GM12878 (cell line): ENCODE measurements at regions not wholly inside any gene's neighbourhood (a gene's known extent, or its start where the extent isn't known, plus 50 kb on each side); places are given as distances from the start of the nearest gene placed in this dataset.

ENCODE experiments used
- ATAC-seq: fragments of 200-7000 bp; cut with Tn5 transposase; 3 replicates; pipeline ENCODE4 v1.9.1; 2020; ENCODE audit warnings: mild to moderate bottlenecking, moderate library complexity
- BruUV-seq: library from RNA; stranded (reverse); fragments of 400-500 nt; replicated peaks from 2 replicates; lab custom pipeline; 2021; lab: Mats Ljungman, UMichigan
- CTCF ChIA-PET: fragments of 300-600 bp; sonication (Branson Sonifier 250); formaldehyde crosslinking; extraction: SDS; loops from one replicate; lab custom pipeline; 2021; ENCODE audit warnings: inconsistent platforms; lab: Yijun Ruan, JAX
- POLR2A ChIA-PET: fragments of 350-600 bp; formaldehyde crosslinking; extraction: SDS; loops from one replicate; lab custom pipeline; 2021; ENCODE audit warnings: inconsistent platforms; lab: Charles Lee
- RAD21 ChIA-PET: fragments of 300-600 bp; sonication (Branson Sonifier 250); formaldehyde crosslinking; loops from one replicate; lab custom pipeline; 2023; ENCODE audit warnings: antibody characterized with exemption; ENCODE audit not compliant: unreplicated experiment; lab: Charles Lee
- SMC1A ChIA-PET: fragments of 300-600 bp; sonication (Branson Sonifier 250); formaldehyde crosslinking; loops from one replicate; lab custom pipeline; 2023; ENCODE audit not compliant: unreplicated experiment, uncharacterized antibody; lab: Charles Lee
- DNase-seq: peaks from one replicate; pipeline ENCODE4 v3.0.0-alpha.2; 2011; ENCODE audit warnings: low read depth, low spot score
- FAIRE-seq: peaks from 3 replicates; lab custom pipeline; 2011; peaks lifted over from hg19 to GRCh38; lab: Jason Lieb, UNC
- H2AFZ ChIP-seq: 2 replicates; pipeline ENCODE4 v1.6.0; 2011; ENCODE audit warnings: low read depth, low read length, control low read depth; ENCODE audit not compliant: control insufficient read depth
- H3K27ac ChIP-seq: 2 replicates; pipeline ENCODE4 v1.5.1; 2011; ENCODE audit warnings: control low read depth; ENCODE audit not compliant: control insufficient read depth, insufficient read depth
- H3K27me3 ChIP-seq, 2 experiments: replicated peaks in 1 of 2; 2 replicates each; pipeline versions ENCODE4 v1.6.0 to v1.6.1; 2011; ENCODE audit warnings: low read length in 1 of 2; ENCODE audit not compliant: control insufficient read depth in 2 of 2, insufficient read depth in 2 of 2
- H3K36me3 ChIP-seq, 2 experiments: 2 replicates each; pipeline ENCODE4 v1.5.1; 2011; ENCODE audit warnings: low read length in 1 of 2; ENCODE audit not compliant: control insufficient read depth in 2 of 2, insufficient read depth in 2 of 2
- H3K4me1 ChIP-seq: 2 replicates; pipeline ENCODE4 v1.6.1; 2011; ENCODE audit warnings: mild to moderate bottlenecking, low read length, moderate library complexity, mixed read lengths; ENCODE audit not compliant: control insufficient read depth, insufficient read depth
- H3K4me2 ChIP-seq: 2 replicates; pipeline ENCODE4 v1.6.0; 2011; ENCODE audit warnings: control low read depth; ENCODE audit not compliant: control insufficient read depth, insufficient read depth
- H3K4me3 ChIP-seq: fragments of 200-600 bp; sonication (generic); 2 replicates; pipeline ENCODE4 v1.5.1; 2016
- H3K79me2 ChIP-seq: 2 replicates; pipeline ENCODE4 v1.6.0; 2011; ENCODE audit warnings: low read length; ENCODE audit not compliant: control insufficient read depth, insufficient read depth
- H3K9ac ChIP-seq: 2 replicates; pipeline ENCODE4 v1.8.0; 2011; ENCODE audit warnings: low read length, control low read depth, mixed read lengths; ENCODE audit not compliant: control insufficient read depth, insufficient read depth
- H3K9me3 ChIP-seq: replicated peaks from 3 replicates; pipeline ENCODE4 v1.5.1; 2011; ENCODE audit warnings: mild to moderate bottlenecking, low read length; ENCODE audit not compliant: control insufficient read depth, insufficient read depth
- H4K20me1 ChIP-seq: 2 replicates; pipeline ENCODE4 v1.6.0; 2011; ENCODE audit not compliant: control insufficient read depth, insufficient read depth
- CREB1 ChIP-seq: IDR thresholded peaks from 2 replicates; pipeline ENCODE4 v1.6.1; 2012; ENCODE audit warnings: low read depth, mild to moderate bottlenecking, inconsistent platforms
- EED ChIP-seq: sonication (generic); IDR thresholded peaks from 2 replicates; pipeline ENCODE4 v1.6.1; 2016; ENCODE audit warnings: antibody characterized with exemption, low read depth
- NFXL1 ChIP-seq: fragments of 450-650 bp; IDR thresholded peaks from 2 replicates; pipeline ENCODE4 v1.6.1; 2017; ENCODE audit warnings: antibody characterized with exemption, mild to moderate bottlenecking, borderline replicate concordance
- SIX5 ChIP-seq: IDR thresholded peaks from 2 replicates; pipeline ENCODE4 v1.6.1; 2011; ENCODE audit warnings: mild to moderate bottlenecking, low read depth, low read length, moderate library complexity; ENCODE audit not compliant: severe bottlenecking
- SREBF2 ChIP-seq: IDR thresholded peaks from 2 replicates; pipeline ENCODE4 v1.6.1; 2012; ENCODE audit warnings: mild to moderate bottlenecking, low read length
- YBX1 ChIP-seq: fragments of 450-650 bp; IDR thresholded peaks from 2 replicates; pipeline ENCODE4 v1.6.1; 2016; ENCODE audit warnings: antibody characterized with exemption
- ZNF217 ChIP-seq: fragments of 450-650 bp; IDR thresholded peaks from 2 replicates; pipeline ENCODE4 v1.6.1; 2017; ENCODE audit warnings: antibody characterized with exemption, mild to moderate bottlenecking
- in situ Hi-C: fragments of 300-500 bp; cut with MboI; formaldehyde crosslinking; loops from 9 replicates; pipeline ENCODE4 v1.14.3; 2018; ENCODE audit warnings: mixed read lengths
- intact Hi-C: fragments of 100-400 bp; cut with micrococcal nuclease; formaldehyde crosslinking; loops from one replicate; pipeline ENCODE4 v1.14.2; 2022; ENCODE audit not compliant: unreplicated experiment
- TF ChIP-seq, protein P1 (sequence below): fragments of 450-650 bp; IDR thresholded peaks from 2 replicates; pipeline ENCODE4 v1.6.1; 2017; ENCODE audit warnings: mild to moderate bottlenecking, moderate library complexity
- TF ChIP-seq, protein P2 (sequence below): IDR thresholded peaks from 2 replicates; pipeline ENCODE4 v1.6.1; 2012; ENCODE audit warnings: low read depth, low read length, improper control_type of control experiment

DNA sequence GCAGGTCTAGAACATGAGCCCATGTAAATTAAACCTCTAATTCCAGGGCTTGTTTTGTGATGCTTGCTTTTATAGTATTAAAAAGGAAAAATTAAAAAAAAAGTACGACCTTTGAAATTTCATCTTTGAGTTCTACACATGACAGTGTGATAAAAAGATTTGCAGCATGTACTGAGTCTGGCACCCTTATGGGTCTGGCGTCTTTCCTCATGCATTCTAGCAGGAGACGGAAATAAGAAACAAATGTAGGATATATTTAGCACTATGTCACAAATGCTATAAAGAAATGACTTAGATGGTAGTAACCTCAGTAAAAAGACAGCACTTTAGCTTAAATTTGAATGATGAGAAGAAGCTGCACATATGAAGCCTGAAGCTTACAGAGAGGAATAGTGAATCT, 1474.3 kb upstream of the CDH6 start (continued):
- TF ChIP-seq ZNF217: no peak
- TF ChIP-seq, protein P1, sequence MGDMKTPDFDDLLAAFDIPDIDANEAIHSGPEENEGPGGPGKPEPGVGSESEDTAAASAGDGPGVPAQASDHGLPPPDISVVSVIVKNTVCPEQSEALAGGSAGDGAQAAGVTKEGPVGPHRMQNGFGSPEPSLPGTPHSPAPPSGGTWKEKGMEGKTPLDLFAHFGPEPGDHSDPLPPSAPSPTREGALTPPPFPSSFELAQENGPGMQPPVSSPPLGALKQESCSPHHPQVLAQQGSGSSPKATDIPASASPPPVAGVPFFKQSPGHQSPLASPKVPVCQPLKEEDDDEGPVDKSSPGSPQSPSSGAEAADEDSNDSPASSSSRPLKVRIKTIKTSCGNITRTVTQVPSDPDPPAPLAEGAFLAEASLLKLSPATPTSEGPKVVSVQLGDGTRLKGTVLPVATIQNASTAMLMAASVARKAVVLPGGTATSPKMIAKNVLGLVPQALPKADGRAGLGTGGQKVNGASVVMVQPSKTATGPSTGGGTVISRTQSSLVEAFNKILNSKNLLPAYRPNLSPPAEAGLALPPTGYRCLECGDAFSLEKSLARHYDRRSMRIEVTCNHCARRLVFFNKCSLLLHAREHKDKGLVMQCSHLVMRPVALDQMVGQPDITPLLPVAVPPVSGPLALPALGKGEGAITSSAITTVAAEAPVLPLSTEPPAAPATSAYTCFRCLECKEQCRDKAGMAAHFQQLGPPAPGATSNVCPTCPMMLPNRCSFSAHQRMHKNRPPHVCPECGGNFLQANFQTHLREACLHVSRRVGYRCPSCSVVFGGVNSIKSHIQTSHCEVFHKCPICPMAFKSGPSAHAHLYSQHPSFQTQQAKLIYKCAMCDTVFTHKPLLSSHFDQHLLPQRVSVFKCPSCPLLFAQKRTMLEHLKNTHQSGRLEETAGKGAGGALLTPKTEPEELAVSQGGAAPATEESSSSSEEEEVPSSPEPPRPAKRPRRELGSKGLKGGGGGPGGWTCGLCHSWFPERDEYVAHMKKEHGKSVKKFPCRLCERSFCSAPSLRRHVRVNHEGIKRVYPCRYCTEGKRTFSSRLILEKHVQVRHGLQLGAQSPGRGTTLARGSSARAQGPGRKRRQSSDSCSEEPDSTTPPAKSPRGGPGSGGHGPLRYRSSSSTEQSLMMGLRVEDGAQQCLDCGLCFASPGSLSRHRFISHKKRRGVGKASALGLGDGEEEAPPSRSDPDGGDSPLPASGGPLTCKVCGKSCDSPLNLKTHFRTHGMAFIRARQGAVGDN: no peak
- no peak for TF ChIP-seq NFXL1
- TF ChIP-seq EED: no peak
- no peak for TF ChIP-seq SREBF2

DNA sequence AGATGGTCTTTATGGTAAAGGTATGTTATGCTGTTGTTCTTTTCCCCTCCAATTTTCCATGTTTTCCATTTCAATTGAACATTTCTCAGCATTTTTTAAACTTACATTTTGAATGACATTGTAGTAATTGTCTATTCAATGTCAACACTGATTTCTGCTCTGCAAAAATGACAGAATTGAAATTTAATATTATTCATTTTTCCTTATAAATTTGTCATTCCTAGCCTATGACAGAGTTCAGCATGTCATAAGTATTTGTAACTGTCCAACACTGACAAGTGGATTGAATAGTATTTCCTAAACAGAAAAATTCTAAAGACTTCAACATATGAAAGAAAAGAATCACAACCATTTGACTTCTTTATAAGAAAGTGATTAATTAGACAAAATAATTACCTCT, 1478.3 kb upstream of the CDH6 start:
- in situ Hi-C loops: no loop called here

More for the DNA sequence above, 1478.3 kb upstream of the CDH6 start:
- no peak overlapping the region for H2AFZ ChIP-seq
- ChIA-PET RAD21 (no interaction called here), CTCF (no interaction called here), SMC1A (no interaction called here), POLR2A (no interaction called here)
- intact Hi-C loops: no loop called here
- no peak overlapping the region for H3K9ac ChIP-seq
- DNase-seq: no peak
- H4K20me1 ChIP-seq: no peaks in the 10 kb centered on the region
- H3K79me2 ChIP-seq: no peaks in the 10 kb centered on the region
- FAIRE-seq: no peak
- no peaks in the 10 kb centered on the region for H3K36me3 ChIP-seq
- no peaks in the 10 kb centered on the region for H3K27me3 ChIP-seq
- no peak overlapping the region for H3K4me2 ChIP-seq
- ATAC-seq: no peak
- H3K4me1 ChIP-seq: no peaks in the 10 kb centered on the region
- no peaks in the 10 kb centered on the region for H3K9me3 ChIP-seq
- BruUV-seq: no TSS peak
- no peak overlapping the region for H3K27ac ChIP-seq
- TF ChIP-seq SIX5 (no peak), CREB1 (no peak), YBX1 (no peak)
- TF ChIP-seq, protein P2, sequence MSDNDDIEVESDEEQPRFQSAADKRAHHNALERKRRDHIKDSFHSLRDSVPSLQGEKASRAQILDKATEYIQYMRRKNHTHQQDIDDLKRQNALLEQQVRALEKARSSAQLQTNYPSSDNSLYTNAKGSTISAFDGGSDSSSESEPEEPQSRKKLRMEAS: no peak
- H3K4me3 ChIP-seq: no peak overlapping the region
